K562 (cell line): ENCODE measurements at regions not wholly inside any gene's neighbourhood (a gene's known extent, or its start where the extent isn't known, plus 50 kb on each side); places are given as distances from the start of the nearest gene placed in this dataset.

Experiments
- ATAC-seq: fragments of 200-7000 bp; cut with Tn5 transposase; 3 replicates; pipeline ENCODE4 v1.9.1; 2020; ENCODE audit warnings: moderate library complexity
- BruUV-seq: library from RNA; stranded (reverse); fragments of 400-500 nt; replicated peaks from 2 replicates; lab custom pipeline; 2021; lab: Mats Ljungman, UMichigan
- CTCF ChIA-PET: fragments of 300-600 bp; formaldehyde crosslinking; extraction: SDS; loops from one replicate; lab custom pipeline; 2021; ENCODE audit warnings: low intra/inter-chr PET ratio; lab: Yijun Ruan, JAX
- POLR2A ChIA-PET: fragments of 300-600, 350-650 bp; sonication (Branson Sonifier 250); formaldehyde crosslinking; extraction: SDS; loops from one replicate; lab custom pipeline; 2021; ENCODE audit warnings: antibody characterized with exemption, inconsistent platforms; lab: Yijun Ruan, JAX
- DNase-seq, 4 experiments: peaks; one replicate each; pipeline versions ENCODE4 v3.0.0 to v3.0.0-alpha.2; 2011 to 2018; ENCODE audit warnings: low spot score in 3 of 4, mixed read lengths in 3 of 4; ENCODE audit errors: extremely low read depth in 1 of 4
- FAIRE-seq: peaks from 2 replicates; lab custom pipeline; 2011; peaks lifted over from hg19 to GRCh38; lab: Jason Lieb, UNC
- H2AFZ ChIP-seq: 2 replicates; pipeline ENCODE4 v1.6.0; 2011; ENCODE audit warnings: low read depth, low read length, control low read depth, inconsistent platforms
- H3K27ac ChIP-seq: fragments of 200-600 bp; 3 replicates; pipeline ENCODE4 v1.8.0; 2011; ENCODE audit warnings: low read depth, mild to moderate bottlenecking, control low read depth, inconsistent platforms, low read length, moderate library complexity, mixed read lengths; ENCODE audit errors: extremely low read depth
- H3K27me3 ChIP-seq, 2 experiments: fragments of 300-600 bp in 1 of 2; 2 replicates in 1 of 2; 3 replicates in 1 of 2; pipeline versions ENCODE4 v1.6.0 to v1.8.0; 2011; ENCODE audit warnings: inconsistent platforms in 2 of 2, low read length in 2 of 2, mild to moderate bottlenecking in 1 of 2, mixed read lengths in 1 of 2, moderate library complexity in 1 of 2; ENCODE audit not compliant: control insufficient read depth in 2 of 2, insufficient read depth in 2 of 2
- H3K36me3 ChIP-seq: fragments of 300-600 bp; 3 replicates; pipeline ENCODE4 v1.8.0; 2011; ENCODE audit warnings: mild to moderate bottlenecking, low read length, inconsistent platforms; ENCODE audit not compliant: control insufficient read depth, insufficient read depth
- H3K4me1 ChIP-seq, 2 experiments: fragments of 200-600 bp in 1 of 2; replicated peaks in 1 of 2; 2 replicates in 1 of 2; 3 replicates in 1 of 2; pipeline versions ENCODE4 v1.5.1 to v1.8.0; 2011; ENCODE audit warnings: inconsistent platforms in 2 of 2, low read length in 2 of 2, mild to moderate bottlenecking in 1 of 2, mixed read lengths in 1 of 2, moderate library complexity in 1 of 2; ENCODE audit not compliant: control insufficient read depth in 2 of 2, insufficient read depth in 2 of 2
- H3K4me2 ChIP-seq: 2 replicates; pipeline ENCODE4 v1.6.1; 2011; ENCODE audit warnings: low read length, control low read depth, inconsistent platforms, mixed read lengths; ENCODE audit not compliant: insufficient read depth
- H3K4me3 ChIP-seq: fragments of 200-600 bp; sonication (generic), shearing (Covaris generic); 2 replicates; pipeline ENCODE4 v1.5.1; 2016; ENCODE audit warnings: control low read depth, inconsistent platforms
- H3K79me2 ChIP-seq: fragments of 200-600 bp; 3 replicates; pipeline ENCODE4 v1.8.0; 2011; ENCODE audit warnings: low read length, inconsistent platforms; ENCODE audit not compliant: control insufficient read depth, insufficient read depth
- H3K9ac ChIP-seq, 2 experiments: 2 replicates each; pipeline versions ENCODE4 v1.6.0 to v1.6.1; 2011; ENCODE audit warnings: low read depth in 2 of 2, low read length in 2 of 2, control low read depth in 1 of 2, inconsistent platforms in 1 of 2, mild to moderate bottlenecking in 1 of 2, mixed read lengths in 1 of 2; ENCODE audit not compliant: insufficient read depth in 1 of 2
- H3K9me1 ChIP-seq: one replicate; pipeline ENCODE4 v1.6.0; 2011; ENCODE audit warnings: inconsistent platforms, mild to moderate bottlenecking, low read length, moderate library complexity; ENCODE audit not compliant: control insufficient read depth, insufficient read depth
- H3K9me3 ChIP-seq: replicated peaks from 2 replicates; pipeline ENCODE4 v1.5.1; 2011; ENCODE audit warnings: low read depth, low read length, inconsistent platforms; ENCODE audit not compliant: control insufficient read depth, insufficient read depth
- H4K20me1 ChIP-seq: replicated peaks from 2 replicates; pipeline ENCODE4 v1.6.1; 2011; ENCODE audit warnings: low read length, inconsistent platforms, mixed read lengths; ENCODE audit not compliant: control insufficient read depth, insufficient read depth
- E2F6 ChIP-seq, 2 experiments: IDR thresholded peaks; 2 replicates each; pipeline ENCODE4 v1.6.1; 2011; ENCODE audit warnings: borderline replicate concordance in 1 of 2, control low read depth in 1 of 2, low read depth in 1 of 2, low read length in 1 of 2, mild to moderate bottlenecking in 1 of 2, mixed read lengths in 1 of 2, moderate library complexity in 1 of 2; ENCODE audit not compliant: insufficient read depth in 1 of 2, insufficient read length in 1 of 2, poor library complexity in 1 of 2, severe bottlenecking in 1 of 2; ENCODE audit errors: extremely low read depth in 1 of 2
- KAT2B ChIP-seq: IDR thresholded peaks from one replicate; pipeline ENCODE4 v1.6.1; 2012; ENCODE audit warnings: low read depth, mild to moderate bottlenecking, control low read depth, inconsistent platforms, low read length, moderate library complexity
- KDM5B ChIP-seq: fragments of 200-600 bp; sonication (generic); IDR thresholded peaks from 2 replicates; pipeline ENCODE4 v1.6.1; 2012; ENCODE audit warnings: low read depth, mild to moderate bottlenecking, moderate library complexity, low read length, control low read depth, inconsistent platforms; ENCODE audit not compliant: insufficient replicate concordance
- NCOA2 ChIP-seq, 2 experiments: fragments of 450-650 bp; IDR thresholded peaks; 2 replicates each; pipeline ENCODE4 v1.6.1; 2018; ENCODE audit warnings: mild to moderate bottlenecking in 2 of 2, moderate library complexity in 1 of 2; ENCODE audit not compliant: partially characterized antibody in 2 of 2
- POLR2H ChIP-seq: IDR thresholded peaks from 2 replicates; pipeline ENCODE4 v1.6.1; 2016; ENCODE audit warnings: missing genetic modification characterization, low read depth, mild to moderate bottlenecking, control low read depth, missing compliant biosample characterization, moderate library complexity
- RFX5 ChIP-seq: IDR thresholded peaks from 2 replicates; pipeline ENCODE4 v1.6.1; 2011; ENCODE audit warnings: low read depth, mild to moderate bottlenecking, improper control_type of control experiment, low read length
- SETDB1 ChIP-seq: IDR thresholded peaks from one replicate; pipeline ENCODE4 v1.6.1; 2012; ENCODE audit warnings: low read length, control low read depth, inconsistent platforms
- THRB ChIP-seq: fragments of 450-650 bp; formaldehyde crosslinking; conservative IDR thresholded peaks from 2 replicates; pipeline ENCODE4 v1.4.0; 2022; ENCODE audit warnings: mild to moderate bottlenecking, missing genetic modification characterization
- ZNF512 ChIP-seq: IDR thresholded peaks from 2 replicates; pipeline ENCODE4 v1.6.1; 2016; ENCODE audit warnings: missing genetic modification characterization, missing compliant biosample characterization
- ZNF780A ChIP-seq: fragments of 250-450 bp; sonication (Bioruptor Pico); IDR thresholded peaks from 2 replicates; pipeline ENCODE4 v1.5.0; 2021; ENCODE audit warnings: mild to moderate bottlenecking
- in situ Hi-C: fragments of 300-500 bp; cut with MboI; formaldehyde crosslinking; loops from 4 replicates; pipeline ENCODE4 v1.15.0; 2018; ENCODE audit warnings: inconsistent platforms, mixed read lengths
- intact Hi-C: fragments of 100-400 bp; cut with micrococcal nuclease; formaldehyde crosslinking; loops from 2 replicates; pipeline ENCODE4 v1.14.2; 2022

GRCh38 chr14:82886670-82887069 is 1353.0 kb upstream of the SEL1L start (continued):
- TF ChIP-seq E2F6 (IDR thresholded peaks at IDR 0.05; ENCODE audit: borderline replicate concordance in 1 of 2, extremely low read depth in 1 of 2, insufficient read depth in 1 of 2, insufficient read length in 1 of 2, low read depth in 1 of 2, low read length in 1 of 2, poor library complexity in 1 of 2, severe bottlenecking in 1 of 2) (no peak), KDM5B (no peak), NCOA2 (IDR thresholded peaks at IDR 0.05; ENCODE audit: partially characterized antibody in 2 of 2) (no peak), RFX5 (no peak), POLR2H (tag) (no peak)

GRCh38 chr14:82889701-82890100 is 1356.0 kb upstream of the SEL1L start:
- in situ Hi-C loops (no loop called here), intact Hi-C loops (no loop called here)
- no peaks in the 10 kb centered on the region for H3K9me1 ChIP-seq
- POLR2A ChIA-PET = no interaction called here
- FAIRE-seq = no peak
- H3K9me3 ChIP-seq = no peaks in the 10 kb centered on the region
- no peak overlapping the region for H3K9ac ChIP-seq
- no peak overlapping the region for H2AFZ ChIP-seq
- DNase-seq = no peak
- H3K27ac ChIP-seq = no peak overlapping the region
- no peaks in the 10 kb centered on the region for H4K20me1 ChIP-seq
- no peak overlapping the region for H3K4me3 ChIP-seq
- CTCF ChIA-PET = no interaction called here
- no peaks in the 10 kb centered on the region for H3K79me2 ChIP-seq
- no peak for TF ChIP-seq ZNF780A (CRISPR knock-in tag)
- TF ChIP-seq ZNF512 (tag) = peak; percentile 48; the same call in 1 of the 2 replicates
- no peak for TF ChIP-seq SETDB1
- no peak for TF ChIP-seq KAT2B
- TF ChIP-seq THRB (CRISPR knock-in tag) = no peak
- BruUV-seq = no TSS peak
- H3K36me3 ChIP-seq = no peaks in the 10 kb centered on the region
- H3K27me3 ChIP-seq = no peaks in the 10 kb centered on the region
- H3K4me2 ChIP-seq = no peak overlapping the region
- ATAC-seq = no peak
- H3K4me1 ChIP-seq = no peaks in the 10 kb centered on the region
